PFSK-1 (cell line): ENCODE measurements at regions not wholly inside any gene's neighbourhood (a gene's known extent, or its start where the extent isn't known, plus 50 kb on each side); places are given as distances from the start of the nearest gene placed in this dataset.

ENCODE experiments used
- FOXP2 ChIP-seq: optimal IDR thresholded peaks from 2 replicates; pipeline ENCODE3; 2011; ENCODE audit warnings: borderline replicate concordance, control low read depth, inconsistent platforms; ENCODE audit not compliant: insufficient read depth; ENCODE audit errors: extremely low read length, extremely low read depth
- POLR2AphosphoS5 ChIP-seq: IDR thresholded peaks from 2 replicates; pipeline ENCODE4 v1.6.1; 2012; ENCODE audit warnings: low read depth, mild to moderate bottlenecking, control low read depth, low read length, moderate library complexity
- REST ChIP-seq, 2 experiments: IDR thresholded peaks; 2 replicates each; pipeline versions ENCODE4 v1.6.1 to v1.8.0; 2011 to 2012; ENCODE audit warnings: low read depth in 2 of 2, low read length in 2 of 2, control low read depth in 1 of 2, inconsistent platforms in 1 of 2, mild to moderate bottlenecking in 1 of 2, moderate library complexity in 1 of 2; ENCODE audit not compliant: insufficient read depth in 1 of 2
- SIN3A ChIP-seq: IDR thresholded peaks from 2 replicates; pipeline ENCODE4 v1.6.1; 2012; ENCODE audit warnings: mild to moderate bottlenecking, low read length, moderate library complexity, borderline replicate concordance; ENCODE audit not compliant: insufficient read depth
- TAF1 ChIP-seq: IDR thresholded peaks from 2 replicates; pipeline ENCODE4 v1.6.1; 2012; ENCODE audit warnings: low read length, control low read depth, borderline replicate concordance; ENCODE audit not compliant: insufficient read depth

- TF ChIP-seq SIN3A (no peak), TAF1 (no peak), REST (IDR thresholded peaks at IDR 0.05; ENCODE audit: insufficient read depth in 1 of 2, low read depth in 2 of 2, low read length in 2 of 2) (no peak), POLR2AphosphoS5 (no peak), FOXP2 (no peak)
Observed at GRCh38 chr2:45241061-45241561, 231.9 kb upstream of the SIX2 start.

GRCh38 chr2:45237850-45238542, 228.7 kb upstream of the SIX2 start:
- TF ChIP-seq TAF1: no peak
- no peak for TF ChIP-seq REST (IDR thresholded peaks at IDR 0.05; ENCODE audit: insufficient read depth in 1 of 2, low read depth in 2 of 2, low read length in 2 of 2)
- TF ChIP-seq POLR2AphosphoS5: no peak
- TF ChIP-seq SIN3A: no peak
- no peak for TF ChIP-seq FOXP2

DNA sequence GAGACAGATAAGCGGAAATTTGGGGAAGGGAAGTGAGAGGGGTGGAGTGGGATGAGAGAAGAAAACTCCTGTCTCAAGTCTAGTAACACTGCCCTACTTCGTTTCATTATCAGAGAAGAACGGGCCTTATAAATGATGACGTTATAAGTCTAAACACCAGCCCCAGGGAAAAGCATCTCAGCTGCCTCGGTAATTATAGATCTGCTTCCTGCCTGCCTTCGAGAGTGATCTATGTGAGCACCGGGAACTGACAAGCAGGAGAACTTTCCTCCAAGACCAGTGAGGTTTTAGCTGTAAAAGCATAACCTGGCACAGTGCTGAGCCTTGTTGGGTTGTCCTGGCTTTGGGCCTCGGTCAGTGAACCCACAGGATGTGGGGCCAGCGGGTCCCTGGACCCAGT, 227.9 kb upstream of the SIX2 start:
- TF ChIP-seq POLR2AphosphoS5: no peak
- no peak for TF ChIP-seq FOXP2
- no peak for TF ChIP-seq SIN3A
- TF ChIP-seq TAF1: no peak
- no peak for TF ChIP-seq REST (IDR thresholded peaks at IDR 0.05; ENCODE audit: insufficient read depth in 1 of 2, low read depth in 2 of 2, low read length in 2 of 2)

- no peak for TF ChIP-seq POLR2AphosphoS5
- TF ChIP-seq REST (IDR thresholded peaks at IDR 0.05; ENCODE audit: insufficient read depth in 1 of 2, low read depth in 2 of 2, low read length in 2 of 2): no peak
- TF ChIP-seq SIN3A: no peak
- TF ChIP-seq FOXP2: no peak
- no peak for TF ChIP-seq TAF1
Observed at GRCh38 chr2:45236268-45236667, 227.0 kb upstream of the SIX2 start.

DNA sequence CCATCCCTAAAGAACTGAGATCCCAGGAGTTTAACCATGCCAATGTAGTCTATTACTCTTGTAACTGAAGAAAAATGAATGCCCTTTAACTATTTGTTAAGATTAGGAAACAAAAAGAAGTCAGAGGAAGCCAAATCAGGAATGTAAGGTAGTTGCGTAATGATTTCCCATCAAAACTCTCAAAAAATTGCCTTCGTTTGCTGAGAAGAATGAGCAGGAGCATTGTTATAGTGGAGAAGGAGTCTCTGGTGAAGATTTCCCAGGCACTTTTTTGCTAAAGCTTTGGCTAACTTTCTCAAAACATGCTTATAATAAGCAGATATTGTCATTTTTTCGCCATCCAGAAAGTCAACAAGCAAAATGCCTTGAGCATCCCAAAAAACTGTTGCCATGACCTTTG, 224.0 kb upstream of the SIX2 start:
- TF ChIP-seq SIN3A (no peak), REST (IDR thresholded peaks at IDR 0.05; ENCODE audit: insufficient read depth in 1 of 2, low read depth in 2 of 2, low read length in 2 of 2) (no peak), POLR2AphosphoS5 (no peak), FOXP2 (no peak), TAF1 (no peak)
